KMS-11 (cell line): ENCODE measurements at regions not wholly inside any gene's neighbourhood (a gene's known extent, or its start where the extent isn't known, plus 50 kb on each side); places are given as distances from the start of the nearest gene placed in this dataset.

Experiments used
- H2AFZ ChIP-seq: fragments of 200-600 bp; sonication (generic); 2 replicates; pipeline ENCODE4 v1.6.1; 2016; ENCODE audit warnings: antibody characterized with exemption, mixed run types, low read depth
- H3K27ac ChIP-seq: fragments of 200-600 bp; sonication (generic); 2 replicates; pipeline ENCODE4 v1.6.1; 2016; ENCODE audit warnings: mild to moderate bottlenecking, mixed run types
- H3K27me3 ChIP-seq: fragments of 200-600 bp; sonication (generic); 2 replicates; pipeline ENCODE4 v1.6.1; 2017; ENCODE audit warnings: mild to moderate bottlenecking, low read depth, mixed run types, moderate library complexity; ENCODE audit not compliant: insufficient read depth
- H3K36me3 ChIP-seq: fragments of 200-600 bp; sonication (generic); 2 replicates; pipeline ENCODE4 v1.6.1; 2017; ENCODE audit warnings: mild to moderate bottlenecking, mixed run types; ENCODE audit not compliant: insufficient read depth
- H3K4me1 ChIP-seq: fragments of 200-600 bp; sonication (generic); 2 replicates; pipeline ENCODE4 v1.6.1; 2016; ENCODE audit warnings: mild to moderate bottlenecking, low read depth, mixed run types; ENCODE audit not compliant: poor library complexity, severe bottlenecking
- H3K4me2 ChIP-seq: fragments of 200-600 bp; sonication (generic); 2 replicates; pipeline ENCODE4 v1.7.0; 2016; ENCODE audit warnings: mild to moderate bottlenecking, mixed run types
- H3K4me3 ChIP-seq: fragments of 200-600 bp; sonication (generic); IDR thresholded peaks from 2 replicates; pipeline ENCODE4 v1.6.1; 2017; ENCODE audit warnings: low read depth, low read length, mixed read lengths; ENCODE audit not compliant: insufficient read depth
- H3K79me2 ChIP-seq: fragments of 200-600 bp; sonication (generic); 2 replicates; pipeline ENCODE4 v1.6.1; 2016; ENCODE audit warnings: low read depth, mixed run types; ENCODE audit not compliant: insufficient read depth
- H3K9ac ChIP-seq: fragments of 200-600 bp; sonication (generic); 2 replicates; pipeline ENCODE4 v1.6.1; 2016; ENCODE audit warnings: mild to moderate bottlenecking, mixed run types
- H4K20me1 ChIP-seq: fragments of 200-600 bp; sonication (generic); 2 replicates; pipeline ENCODE4 v1.6.1; 2016; ENCODE audit warnings: mild to moderate bottlenecking, mixed run types; ENCODE audit not compliant: insufficient read depth
- CTCF ChIP-seq: fragments of 200-600 bp; sonication (generic); conservative IDR thresholded peaks from 2 replicates; pipeline ENCODE4 v1.6.1; 2017; ENCODE audit warnings: low read depth, mild to moderate bottlenecking, antibody characterized with exemption, low read length, moderate library complexity, mixed read lengths

GRCh38 chr2:210842896-210843295 lies 286.5 kb downstream of the CPS1 start:
- no peaks in the 10 kb centered on the region for H3K79me2 ChIP-seq
- no peak overlapping the region for H3K27ac ChIP-seq
- no peak overlapping the region for H3K9ac ChIP-seq
- TF ChIP-seq CTCF: no peak
- no peak overlapping the region for H3K4me2 ChIP-seq
- no peaks in the 10 kb centered on the region for H3K36me3 ChIP-seq
- H3K4me1 ChIP-seq: no peaks in the 10 kb centered on the region
- no peaks in the 10 kb centered on the region for H4K20me1 ChIP-seq
- no peaks in the 10 kb centered on the region for H3K27me3 ChIP-seq
- H2AFZ ChIP-seq: no peak overlapping the region
- H3K4me3 ChIP-seq: no peak overlapping the region

- H3K4me2 ChIP-seq: no peak overlapping the region
- H3K27ac ChIP-seq: no peak overlapping the region
- no peak for TF ChIP-seq CTCF
- H3K4me3 ChIP-seq: no peak overlapping the region
- no peaks in the 10 kb centered on the region for H3K36me3 ChIP-seq
- H3K9ac ChIP-seq: no peak overlapping the region
- H3K4me1 ChIP-seq: no peaks in the 10 kb centered on the region
- H3K27me3 ChIP-seq: no peaks in the 10 kb centered on the region
- H4K20me1 ChIP-seq: no peaks in the 10 kb centered on the region
- H3K79me2 ChIP-seq: no peaks in the 10 kb centered on the region
- H2AFZ ChIP-seq: no peak overlapping the region
Measured at GRCh38 chr2:210844016-210844415, 287.6 kb downstream of the CPS1 start.

GRCh38 chr2:210859314-210859713 lies 302.9 kb downstream of the CPS1 start:
- Histone ChIP-seq H2AFZ (no peak overlapping the region), H3K4me1 (no peaks in the 10 kb centered on the region), H3K4me3 (no peak overlapping the region), H3K36me3 (no peaks in the 10 kb centered on the region), H3K4me2 (no peak overlapping the region), H3K9ac (no peak overlapping the region), H3K27ac (no peak overlapping the region), H3K79me2 (no peaks in the 10 kb centered on the region), H4K20me1 (no peaks in the 10 kb centered on the region), H3K27me3 (no peaks in the 10 kb centered on the region)
- no peak for TF ChIP-seq CTCF

GRCh38 chr2:210860276-210860675 lies 303.9 kb downstream of the CPS1 start:
- Histone ChIP-seq H3K36me3 (no peaks in the 10 kb centered on the region), H3K4me2 (no peak overlapping the region), H3K27me3 (no peaks in the 10 kb centered on the region), H3K4me1 (no peaks in the 10 kb centered on the region), H3K9ac (no peak overlapping the region), H3K79me2 (no peaks in the 10 kb centered on the region), H3K27ac (no peak overlapping the region), H3K4me3 (no peak overlapping the region), H4K20me1 (no peaks in the 10 kb centered on the region), H2AFZ (no peak overlapping the region)
- TF ChIP-seq CTCF: no peak
